PC-9 (cell line): ENCODE measurements at regions not wholly inside any gene's neighbourhood (a gene's known extent, or its start where the extent isn't known, plus 50 kb on each side); places are given as distances from the start of the nearest gene placed in this dataset.

ENCODE experiments used
- BruUV-seq: library from RNA; stranded (reverse); fragments of 400-500 nt; replicated peaks from 2 replicates; lab custom pipeline; 2021; lab: Mats Ljungman, UMichigan
- CTCF ChIA-PET: fragments of 300-600 bp; sonication (Branson Sonifier 250); formaldehyde crosslinking; loops from one replicate; lab custom pipeline; 2022; ENCODE audit warnings: antibody characterized with exemption; lab: Charles Lee
- POLR2A ChIA-PET: fragments of 300-600 bp; sonication (Branson Sonifier 250); formaldehyde crosslinking; loops from one replicate; lab custom pipeline; 2022; ENCODE audit warnings: antibody characterized with exemption; ENCODE audit not compliant: unreplicated experiment; lab: Charles Lee
- DNase-seq, 2 experiments: peaks; one replicate each; pipeline versions ENCODE4 v3.0.0 to v3.0.0-alpha.2; 2015 to 2022; ENCODE audit warnings: mixed read lengths in 1 of 2
- H2AFZ ChIP-seq: fragments of 200-600 bp; sonication (generic); 2 replicates; pipeline ENCODE4 v1.8.1; 2017; ENCODE audit warnings: antibody characterized with exemption
- H3F3A ChIP-seq: fragments of 200-600 bp; sonication (generic); 2 replicates; pipeline ENCODE4 v1.8.1; 2017; ENCODE audit warnings: antibody characterized with exemption, mild to moderate bottlenecking, low read depth; ENCODE audit not compliant: insufficient read depth
- H3K27ac ChIP-seq: fragments of 200-600 bp; sonication (generic); 2 replicates; pipeline ENCODE4 v1.6.1; 2016; ENCODE audit warnings: mixed run types
- H3K27me3 ChIP-seq: fragments of 200-600 bp; sonication (generic); 2 replicates; pipeline ENCODE4 v1.6.1; 2016; ENCODE audit warnings: low read depth, mixed run types; ENCODE audit not compliant: insufficient read depth
- H3K36me3 ChIP-seq: fragments of 200-600 bp; sonication (generic); 2 replicates; pipeline ENCODE4 v1.6.1; 2016; ENCODE audit warnings: low read depth, mixed run types
- H3K4me1 ChIP-seq: fragments of 200-600 bp; sonication (generic); replicated peaks from 2 replicates; pipeline ENCODE4 v1.6.1; 2016; ENCODE audit warnings: mixed run types; ENCODE audit not compliant: insufficient read depth
- H3K4me2 ChIP-seq: fragments of 200-600 bp; sonication (generic); 2 replicates; pipeline ENCODE4 v1.6.1; 2017; ENCODE audit warnings: mixed run types
- H3K4me3 ChIP-seq: fragments of 200-600 bp; sonication (generic); 2 replicates; pipeline ENCODE4 v1.6.1; 2016; ENCODE audit warnings: mixed run types
- H3K79me2 ChIP-seq: fragments of 200-600 bp; sonication (generic); 2 replicates; pipeline ENCODE4 v1.6.1; 2017; ENCODE audit warnings: low read depth, mixed run types
- H3K9me2 ChIP-seq: fragments of 200-600 bp; sonication (generic); 2 replicates; pipeline ENCODE4 v1.8.1; 2017; ENCODE audit warnings: mild to moderate bottlenecking; ENCODE audit not compliant: insufficient read depth
- H3K9me3 ChIP-seq: fragments of 200-600 bp; sonication (generic); 2 replicates; pipeline ENCODE4 v1.8.1; 2016; ENCODE audit warnings: low read depth; ENCODE audit not compliant: insufficient read depth
- H4K20me1 ChIP-seq: fragments of 200-600 bp; sonication (generic); 2 replicates; pipeline ENCODE4 v1.8.1; 2017; ENCODE audit not compliant: insufficient read depth
- EZH2 ChIP-seq: fragments of 200-600 bp; sonication (generic); IDR thresholded peaks from 2 replicates; pipeline ENCODE4 v1.8.0; 2017; ENCODE audit warnings: antibody characterized with exemption, low read depth
- intact Hi-C: fragments of 100-400 bp; cut with micrococcal nuclease; formaldehyde crosslinking; loops from one replicate; pipeline ENCODE4 v1.10.0; 2022; ENCODE audit not compliant: unreplicated experiment
- TF ChIP-seq, protein P1 (sequence below): fragments of 200-600 bp; sonication (generic); conservative IDR thresholded peaks from 2 replicates; pipeline ENCODE4 v1.6.1; 2017; ENCODE audit warnings: mixed run types, antibody characterized with exemption, mild to moderate bottlenecking, moderate library complexity

DNA sequence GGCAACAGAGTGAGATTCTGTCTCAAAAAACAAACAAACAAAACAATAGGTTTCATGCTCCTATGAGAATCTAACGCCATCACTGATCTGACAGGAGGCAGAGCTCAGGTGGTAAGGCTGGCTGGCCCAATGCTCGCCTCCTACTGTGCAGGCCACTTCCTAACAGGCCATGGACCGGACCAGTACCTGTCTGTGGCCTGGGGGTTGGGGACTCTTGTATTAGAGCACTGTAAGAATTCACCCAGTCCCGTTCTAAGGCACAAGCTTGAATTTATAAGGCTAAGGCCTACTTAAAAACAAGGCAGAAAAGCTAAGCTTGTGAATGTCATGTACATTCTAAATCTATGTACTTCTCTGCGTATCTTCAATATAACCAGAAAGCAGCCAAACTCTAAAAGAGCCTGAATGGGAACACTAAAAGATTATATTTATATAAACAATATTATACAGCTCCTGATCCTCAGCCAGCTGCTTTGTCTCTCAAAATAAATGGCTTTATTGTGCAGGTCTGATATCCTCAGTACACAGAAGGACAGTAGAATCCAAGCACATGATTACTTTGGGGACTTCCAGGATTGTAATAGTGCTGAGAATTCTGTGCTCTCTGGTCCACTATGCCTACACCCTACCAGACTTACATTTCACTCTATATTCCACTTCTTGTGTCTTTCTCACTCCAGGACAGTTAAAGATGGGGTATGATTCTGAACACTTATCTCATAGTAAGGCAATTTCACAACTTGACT lies 64.5 kb upstream of the DST start:
- TF ChIP-seq, protein P1, sequence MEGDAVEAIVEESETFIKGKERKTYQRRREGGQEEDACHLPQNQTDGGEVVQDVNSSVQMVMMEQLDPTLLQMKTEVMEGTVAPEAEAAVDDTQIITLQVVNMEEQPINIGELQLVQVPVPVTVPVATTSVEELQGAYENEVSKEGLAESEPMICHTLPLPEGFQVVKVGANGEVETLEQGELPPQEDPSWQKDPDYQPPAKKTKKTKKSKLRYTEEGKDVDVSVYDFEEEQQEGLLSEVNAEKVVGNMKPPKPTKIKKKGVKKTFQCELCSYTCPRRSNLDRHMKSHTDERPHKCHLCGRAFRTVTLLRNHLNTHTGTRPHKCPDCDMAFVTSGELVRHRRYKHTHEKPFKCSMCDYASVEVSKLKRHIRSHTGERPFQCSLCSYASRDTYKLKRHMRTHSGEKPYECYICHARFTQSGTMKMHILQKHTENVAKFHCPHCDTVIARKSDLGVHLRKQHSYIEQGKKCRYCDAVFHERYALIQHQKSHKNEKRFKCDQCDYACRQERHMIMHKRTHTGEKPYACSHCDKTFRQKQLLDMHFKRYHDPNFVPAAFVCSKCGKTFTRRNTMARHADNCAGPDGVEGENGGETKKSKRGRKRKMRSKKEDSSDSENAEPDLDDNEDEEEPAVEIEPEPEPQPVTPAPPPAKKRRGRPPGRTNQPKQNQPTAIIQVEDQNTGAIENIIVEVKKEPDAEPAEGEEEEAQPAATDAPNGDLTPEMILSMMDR: no peak
- no peak for TF ChIP-seq EZH2

DNA sequence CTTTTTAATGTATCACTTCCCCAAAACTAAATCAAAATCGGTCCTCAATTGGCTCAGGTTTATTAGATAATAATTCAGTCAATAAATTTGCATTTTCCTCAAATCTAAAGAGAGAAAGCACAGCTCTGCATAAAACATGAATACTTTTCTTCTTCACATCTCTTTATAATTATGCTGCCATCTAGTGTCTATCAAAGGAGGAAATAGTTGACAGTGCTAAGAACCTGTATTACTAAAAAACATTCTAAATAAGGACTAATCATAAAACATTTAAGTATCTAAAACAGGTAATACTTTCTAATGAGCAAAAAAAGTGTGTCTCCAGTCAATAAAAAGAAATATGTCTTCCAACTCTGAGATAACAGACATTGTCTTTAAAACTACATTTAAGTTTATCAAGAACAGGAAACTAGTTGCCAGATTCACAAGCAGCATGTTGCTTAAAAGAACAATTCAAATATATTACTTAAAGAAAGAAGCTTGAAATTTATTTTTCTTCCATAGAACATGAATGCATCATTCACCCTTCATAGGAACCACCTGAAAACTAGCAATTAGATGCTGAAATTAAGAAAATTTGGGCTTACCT lies 56.5 kb upstream of the DST start:
- TF ChIP-seq, protein P1: peak; percentile 70
- TF ChIP-seq EZH2: no peak
- Histone ChIP-seq H4K20me1 (no peaks in the 10 kb centered on the region), H3K79me2 (no peaks in the 10 kb centered on the region; the same call in 1 of the 2 replicates), H3K4me1 (peaks cover 16% of the 10 kb centered on the region), H3K4me2 (no peak overlapping the region), H3F3A (peaks cover 13% of the 10 kb centered on the region), H3K27ac (no peak overlapping the region), H3K9me3 (no peaks in the 10 kb centered on the region), H3K4me3 (no peak overlapping the region), H3K27me3 (no peaks in the 10 kb centered on the region), H2AFZ (no peak overlapping the region), H3K9me2 (no peaks in the 10 kb centered on the region), H3K36me3 (peaks cover 19% of the 10 kb centered on the region; the same call in 1 of the 2 replicates)
- intact Hi-C loops: no loop called here
- no peak for DNase-seq
- no TSS peak for BruUV-seq
- ChIA-PET CTCF (interaction anchor here (0.6 to 1.1 kb wide), 4 partner anchors 36 to 157 kb away, joined by 3 to 5 read pairs (median 4); partner anchors contain the start of gene DST), POLR2A (interaction anchor here (0.6 kb wide), 2 partner anchors 13 to 55 kb away, joined by 6 to 10 read pairs; no protein-coding TSS in a partner anchor)

More for the DNA sequence above, 64.5 kb upstream of the DST start:
- Histone ChIP-seq H3K27ac (no peak overlapping the region), H2AFZ (no peak overlapping the region), H3K4me2 (no peak overlapping the region), H3K4me3 (no peak overlapping the region), H3K79me2 (peaks cover 44% of the 10 kb centered on the region), H3K4me1 (peaks cover 7% of the 10 kb centered on the region), H4K20me1 (no peaks in the 10 kb centered on the region), H3K27me3 (no peaks in the 10 kb centered on the region), H3F3A (peaks cover 10% of the 10 kb centered on the region), H3K9me2 (no peaks in the 10 kb centered on the region), H3K36me3 (peaks cover 4% of the 10 kb centered on the region; the same call in 1 of the 2 replicates), H3K9me3 (no peaks in the 10 kb centered on the region)
- no TSS peak for BruUV-seq
- ChIA-PET POLR2A (interaction anchor here (0.6 kb wide), 2 partner anchors 9 to 27 kb away, joined by 4 to 5 read pairs; no protein-coding TSS in a partner anchor), CTCF (interaction anchor here (0.7 kb wide), 1 partner anchor 14 kb away, joined by 3 read pairs; no protein-coding TSS in a partner anchor)
- DNase-seq: no peak
- intact Hi-C loops: no loop called here

DNA sequence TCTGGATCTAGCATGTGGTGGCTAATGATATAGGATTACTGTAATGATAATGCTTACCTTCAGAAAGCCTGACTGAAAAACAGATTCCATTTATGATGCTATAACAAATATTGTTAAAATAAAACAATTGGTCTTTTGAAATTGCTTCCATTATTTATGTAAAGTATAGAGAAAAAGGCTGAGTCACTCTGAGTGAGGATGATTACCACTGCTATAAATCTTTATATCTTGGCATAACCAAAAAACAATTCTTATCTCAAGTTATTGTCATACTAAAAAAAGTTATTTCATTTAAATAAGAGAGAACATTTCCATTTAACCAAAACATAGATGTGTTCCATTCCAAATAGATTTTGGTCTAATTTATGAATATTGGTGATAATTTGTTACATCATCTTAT lies 53.0 kb upstream of the DST start:
- H3K9me2 ChIP-seq: no peaks in the 10 kb centered on the region
- no peaks in the 10 kb centered on the region for H3K27me3 ChIP-seq
- no peak overlapping the region for H2AFZ ChIP-seq
- H3K4me1 ChIP-seq: peaks cover 27% of the 10 kb centered on the region
- intact Hi-C loops: no loop called here
- no peak overlapping the region for H3K4me2 ChIP-seq
- 0 out of 2 replicates have a peak, but pooled peaks cover 15% of the 10 kb centered on the region for H3K36me3 ChIP-seq
- ChIA-PET CTCF (no interaction called here), POLR2A (no interaction called here)
- H3F3A ChIP-seq: peaks cover 14% of the 10 kb centered on the region
- TF ChIP-seq, protein P1: no peak
- TF ChIP-seq EZH2: no peak
- H3K79me2 ChIP-seq: no peaks in the 10 kb centered on the region
- no peak overlapping the region for H3K4me3 ChIP-seq
- H3K27ac ChIP-seq: peak overlapping the region; percentile 77
- H4K20me1 ChIP-seq: no peaks in the 10 kb centered on the region
- H3K9me3 ChIP-seq: no peaks in the 10 kb centered on the region
- no TSS peak for BruUV-seq
- no peak for DNase-seq
